Esophagus mucosa (tissue), 1 donor: ENCODE measurements at regions not wholly inside any gene's neighbourhood (a gene's known extent, or its start where the extent isn't known, plus 50 kb on each side); places are given as distances from the start of the nearest gene placed in this dataset.

ENCODE experiments used
- ATAC-seq: fragments of 200-7000 bp; cut with Tn5 transposase; one replicate; pipeline ENCODE4 v1.9.1; 2020
- donor health status: DM: yes; HTN: yes; CAD: no.

- ATAC-seq, result no peak
Measured at GRCh38 chr5:125149110-125149509, 402.7 kb upstream of the ZNF608 start.

GRCh38 chr5:125149527-125149926, 403.1 kb upstream of the ZNF608 start:
- ATAC-seq, result no peak

- no peak for ATAC-seq
Measured at GRCh38 chr5:125150041-125150669, 403.7 kb upstream of the ZNF608 start.

GRCh38 chr5:125151150-125151900, 404.9 kb upstream of the ZNF608 start:
- no peak for ATAC-seq

GRCh38 chr5:125152044-125152443, 405.6 kb upstream of the ZNF608 start:
- no peak for ATAC-seq

GRCh38 chr5:125152461-125153189, 406.2 kb upstream of the ZNF608 start:
- ATAC-seq, result no peak

- no peak for ATAC-seq
Measured at GRCh38 chr5:125153231-125153630, 406.8 kb upstream of the ZNF608 start.

- no peak for ATAC-seq
Measured at GRCh38 chr5:125154301-125155110, 408.1 kb upstream of the ZNF608 start.

- ATAC-seq, result no peak
Measured at GRCh38 chr5:125160787-125161502, 414.5 kb upstream of the ZNF608 start.

GRCh38 chr5:125162714-125163113, 416.3 kb upstream of the ZNF608 start:
- no peak for ATAC-seq

GRCh38 chr5:125169396-125169795, 423.0 kb upstream of the ZNF608 start:
- no peak for ATAC-seq

- no peak for ATAC-seq
Measured at GRCh38 chr5:125171641-125172040, 425.2 kb upstream of the ZNF608 start.

GRCh38 chr5:125175348-125176004, 429.0 kb upstream of the ZNF608 start:
- ATAC-seq, result no peak

- no peak for ATAC-seq
Measured at GRCh38 chr5:125176005-125176390, 429.6 kb upstream of the ZNF608 start.

- ATAC-seq, result no peak
Measured at GRCh38 chr5:125177340-125177739, 430.9 kb upstream of the ZNF608 start.

- no peak for ATAC-seq
Measured at GRCh38 chr5:125179612-125180011, 433.2 kb upstream of the ZNF608 start.

- ATAC-seq, result no peak
Measured at GRCh38 chr5:125180231-125180829, 433.9 kb upstream of the ZNF608 start.

GRCh38 chr5:125181159-125181558, 434.7 kb upstream of the ZNF608 start:
- no peak for ATAC-seq

- no peak for ATAC-seq
Measured at GRCh38 chr5:125181955-125182354, 435.5 kb upstream of the ZNF608 start.

GRCh38 chr5:125185740-125186139, 439.3 kb upstream of the ZNF608 start:
- no peak for ATAC-seq

GRCh38 chr5:125186911-125187375, 440.5 kb upstream of the ZNF608 start:
- no peak for ATAC-seq
